K562 (cell line): ENCODE measurements at regions not wholly inside any gene's neighbourhood (a gene's known extent, or its start where the extent isn't known, plus 50 kb on each side); places are given as distances from the start of the nearest gene placed in this dataset.

Source experiments
- ATAC-seq: fragments of 200-7000 bp; cut with Tn5 transposase; 3 replicates; pipeline ENCODE4 v1.9.1; 2020; ENCODE audit warnings: moderate library complexity
- BruUV-seq: library from RNA; stranded (reverse); fragments of 400-500 nt; replicated peaks from 2 replicates; lab custom pipeline; 2021; lab: Mats Ljungman, UMichigan
- CTCF ChIA-PET: fragments of 300-600 bp; formaldehyde crosslinking; extraction: SDS; loops from one replicate; lab custom pipeline; 2021; ENCODE audit warnings: low intra/inter-chr PET ratio; lab: Yijun Ruan, JAX
- POLR2A ChIA-PET: fragments of 300-600, 350-650 bp; sonication (Branson Sonifier 250); formaldehyde crosslinking; extraction: SDS; loops from one replicate; lab custom pipeline; 2021; ENCODE audit warnings: antibody characterized with exemption, inconsistent platforms; lab: Yijun Ruan, JAX
- DNase-seq, 4 experiments: peaks; one replicate each; pipeline versions ENCODE4 v3.0.0 to v3.0.0-alpha.2; 2011 to 2018; ENCODE audit warnings: low spot score in 3 of 4, mixed read lengths in 3 of 4; ENCODE audit errors: extremely low read depth in 1 of 4
- FAIRE-seq: peaks from 2 replicates; lab custom pipeline; 2011; peaks lifted over from hg19 to GRCh38; lab: Jason Lieb, UNC
- H2AFZ ChIP-seq: 2 replicates; pipeline ENCODE4 v1.6.0; 2011; ENCODE audit warnings: low read depth, low read length, control low read depth, inconsistent platforms
- H3K27ac ChIP-seq: fragments of 200-600 bp; 3 replicates; pipeline ENCODE4 v1.8.0; 2011; ENCODE audit warnings: low read depth, mild to moderate bottlenecking, control low read depth, inconsistent platforms, low read length, moderate library complexity, mixed read lengths; ENCODE audit errors: extremely low read depth
- H3K27me3 ChIP-seq, 2 experiments: fragments of 300-600 bp in 1 of 2; 2 replicates in 1 of 2; 3 replicates in 1 of 2; pipeline versions ENCODE4 v1.6.0 to v1.8.0; 2011; ENCODE audit warnings: inconsistent platforms in 2 of 2, low read length in 2 of 2, mild to moderate bottlenecking in 1 of 2, mixed read lengths in 1 of 2, moderate library complexity in 1 of 2; ENCODE audit not compliant: control insufficient read depth in 2 of 2, insufficient read depth in 2 of 2
- H3K36me3 ChIP-seq: fragments of 300-600 bp; 3 replicates; pipeline ENCODE4 v1.8.0; 2011; ENCODE audit warnings: mild to moderate bottlenecking, low read length, inconsistent platforms; ENCODE audit not compliant: control insufficient read depth, insufficient read depth
- H3K4me1 ChIP-seq, 2 experiments: fragments of 200-600 bp in 1 of 2; replicated peaks in 1 of 2; 2 replicates in 1 of 2; 3 replicates in 1 of 2; pipeline versions ENCODE4 v1.5.1 to v1.8.0; 2011; ENCODE audit warnings: inconsistent platforms in 2 of 2, low read length in 2 of 2, mild to moderate bottlenecking in 1 of 2, mixed read lengths in 1 of 2, moderate library complexity in 1 of 2; ENCODE audit not compliant: control insufficient read depth in 2 of 2, insufficient read depth in 2 of 2
- H3K4me2 ChIP-seq: 2 replicates; pipeline ENCODE4 v1.6.1; 2011; ENCODE audit warnings: low read length, control low read depth, inconsistent platforms, mixed read lengths; ENCODE audit not compliant: insufficient read depth
- H3K4me3 ChIP-seq: fragments of 200-600 bp; sonication (generic), shearing (Covaris generic); 2 replicates; pipeline ENCODE4 v1.5.1; 2016; ENCODE audit warnings: control low read depth, inconsistent platforms
- H3K79me2 ChIP-seq: fragments of 200-600 bp; 3 replicates; pipeline ENCODE4 v1.8.0; 2011; ENCODE audit warnings: low read length, inconsistent platforms; ENCODE audit not compliant: control insufficient read depth, insufficient read depth
- H3K9ac ChIP-seq, 2 experiments: 2 replicates each; pipeline versions ENCODE4 v1.6.0 to v1.6.1; 2011; ENCODE audit warnings: low read depth in 2 of 2, low read length in 2 of 2, control low read depth in 1 of 2, inconsistent platforms in 1 of 2, mild to moderate bottlenecking in 1 of 2, mixed read lengths in 1 of 2; ENCODE audit not compliant: insufficient read depth in 1 of 2
- H3K9me1 ChIP-seq: one replicate; pipeline ENCODE4 v1.6.0; 2011; ENCODE audit warnings: inconsistent platforms, mild to moderate bottlenecking, low read length, moderate library complexity; ENCODE audit not compliant: control insufficient read depth, insufficient read depth
- H3K9me3 ChIP-seq: replicated peaks from 2 replicates; pipeline ENCODE4 v1.5.1; 2011; ENCODE audit warnings: low read depth, low read length, inconsistent platforms; ENCODE audit not compliant: control insufficient read depth, insufficient read depth
- H4K20me1 ChIP-seq: replicated peaks from 2 replicates; pipeline ENCODE4 v1.6.1; 2011; ENCODE audit warnings: low read length, inconsistent platforms, mixed read lengths; ENCODE audit not compliant: control insufficient read depth, insufficient read depth
- BHLHE40 ChIP-seq: IDR thresholded peaks from 2 replicates; pipeline ENCODE4 v1.6.1; 2011; ENCODE audit warnings: low read length, improper control_type of control experiment
- CBX2 ChIP-seq: fragments of 200-600 bp; sonication (generic); IDR thresholded peaks from one replicate; pipeline ENCODE4 v1.6.1; 2012; ENCODE audit warnings: mild to moderate bottlenecking, low read length, inconsistent platforms; ENCODE audit not compliant: insufficient read depth, poor library complexity, severe bottlenecking
- CBX8 ChIP-seq: fragments of 200-600 bp; sonication (generic); IDR thresholded peaks from 2 replicates; pipeline ENCODE4 v1.6.1; 2012; ENCODE audit warnings: borderline replicate concordance, mixed run types, low read depth, mild to moderate bottlenecking, moderate library complexity, mixed read lengths, low read length, control low read depth, inconsistent platforms; ENCODE audit not compliant: poor library complexity, severe bottlenecking; ENCODE audit errors: extremely low read depth
- CREM ChIP-seq: IDR thresholded peaks from 2 replicates; pipeline ENCODE4 v1.6.1; 2014; ENCODE audit warnings: antibody characterized with exemption, low read depth
- FOS ChIP-seq: IDR thresholded peaks from 3 replicates; pipeline ENCODE4 v1.6.1; 2011; ENCODE audit not compliant: insufficient read length; ENCODE audit errors: extremely low read depth
- HDAC6 ChIP-seq: IDR thresholded peaks from 2 replicates; pipeline ENCODE4 v1.6.1; 2012; ENCODE audit warnings: low read depth, mild to moderate bottlenecking, control low read depth, inconsistent platforms, low read length, moderate library complexity
- NFE2 ChIP-seq: IDR thresholded peaks from 2 replicates; pipeline ENCODE4 v1.6.1; 2014; ENCODE audit warnings: antibody characterized with exemption, low read depth
- NUFIP1 ChIP-seq: fragments of 450-650 bp; IDR thresholded peaks from 2 replicates; pipeline ENCODE4 v1.6.1; 2018; ENCODE audit not compliant: partially characterized antibody
- RBFOX2 ChIP-seq: fragments of 200-400 bp; formaldehyde crosslinking; IDR thresholded peaks from 2 replicates; pipeline ENCODE4 v1.6.1; 2017; ENCODE audit warnings: low read depth, mild to moderate bottlenecking, low read length, moderate library complexity
- RBM14 ChIP-seq: fragments of 200-400 bp; formaldehyde crosslinking; IDR thresholded peaks from 2 replicates; pipeline ENCODE4 v1.6.1; 2018; ENCODE audit warnings: low read depth, mild to moderate bottlenecking, low read length, moderate library complexity, borderline replicate concordance; ENCODE audit not compliant: insufficient read depth
- RBM15 ChIP-seq: fragments of 200-400 bp; formaldehyde crosslinking; IDR thresholded peaks from 2 replicates; pipeline ENCODE4 v1.6.1; 2018; ENCODE audit warnings: mild to moderate bottlenecking, low read length, moderate library complexity; ENCODE audit not compliant: insufficient read depth
- THRB ChIP-seq: fragments of 450-650 bp; formaldehyde crosslinking; conservative IDR thresholded peaks from 2 replicates; pipeline ENCODE4 v1.4.0; 2022; ENCODE audit warnings: mild to moderate bottlenecking, missing genetic modification characterization
- ZBTB12 ChIP-seq: fragments of 250-450 bp; sonication (Bioruptor Pico); IDR thresholded peaks from 2 replicates; pipeline ENCODE4 v1.4.0; 2020
- ZBTB26 ChIP-seq: fragments of 450-650 bp; formaldehyde crosslinking; IDR thresholded peaks from 2 replicates; pipeline ENCODE4 v1.4.0; 2022; ENCODE audit warnings: missing genetic modification characterization
- ZNF592 ChIP-seq: fragments of 450-650 bp; IDR thresholded peaks from 2 replicates; pipeline ENCODE4 v1.6.1; 2017; ENCODE audit warnings: antibody characterized with exemption, mild to moderate bottlenecking
- ZNF644 ChIP-seq: fragments of 200-800 bp; sonication (Bioruptor generic); IDR thresholded peaks from 2 replicates; pipeline ENCODE4 v1.6.1; 2016; ENCODE audit warnings: low read depth, missing genetic modification characterization, missing compliant biosample characterization
- WGBS: fragments of 100-300 bp; shearing (Covaris generic); methylation state at CpG from one replicate; pipeline ENCODE4 v1.1.6; 2016; ENCODE audit warnings: low coverage, mixed read lengths; ENCODE audit not compliant: insufficient coverage; ENCODE audit errors: missing lambda C conversion rate; 5-methylcytosine and 5-hydroxymethylcytosine counted together
- in situ Hi-C: fragments of 300-500 bp; cut with MboI; formaldehyde crosslinking; loops from 4 replicates; pipeline ENCODE4 v1.15.0; 2018; ENCODE audit warnings: inconsistent platforms, mixed read lengths
- intact Hi-C: fragments of 100-400 bp; cut with micrococcal nuclease; formaldehyde crosslinking; loops from 2 replicates; pipeline ENCODE4 v1.14.2; 2022

GRCh38 chr10:78330884-78331283 lies 297.2 kb downstream of the RPS24 start:
- POLR2A ChIA-PET: no interaction called here
- Histone ChIP-seq H3K27ac (no peak overlapping the region), H4K20me1 (no peaks in the 10 kb centered on the region), H3K9me3 (no peaks in the 10 kb centered on the region), H3K9ac (no peak overlapping the region), H3K79me2 (no peaks in the 10 kb centered on the region), H3K27me3 (peaks cover 0 to 12% of the 10 kb centered on the region in 2 experiments; a peak in 1 of 5 replicates), H3K4me3 (no peak overlapping the region), H3K9me1 (no peaks in the 10 kb centered on the region), H2AFZ (no peak overlapping the region), H3K4me1 (no peaks in the 10 kb centered on the region), H3K4me2 (no peak overlapping the region), H3K36me3 (no peaks in the 10 kb centered on the region)
- BruUV-seq: no TSS peak
- ATAC-seq (no peak), DNase-seq (no peak), FAIRE-seq (no peak)
- 0% methylated on average over 4 of the region's 4 CpGs for WGBS
- TF ChIP-seq ZBTB26 (CRISPR knock-in tag): no peak
- TF ChIP-seq CBX8: no peak
- TF ChIP-seq FOS: no peak
- TF ChIP-seq NFE2: no peak
- TF ChIP-seq RBM14: no peak
- TF ChIP-seq ZBTB12: no peak
- no peak for TF ChIP-seq BHLHE40
- TF ChIP-seq NUFIP1: no peak
- no peak for TF ChIP-seq CREM
- TF ChIP-seq THRB (CRISPR knock-in tag): no peak
- TF ChIP-seq RBFOX2: no peak
- TF ChIP-seq CBX2: no peak
- TF ChIP-seq ZNF644: no peak
- TF ChIP-seq HDAC6: no peak
- TF ChIP-seq ZNF592: no peak
- no peak for TF ChIP-seq RBM15
- intact Hi-C loops (no loop called here), in situ Hi-C loops (no loop called here)
- CTCF ChIA-PET: no interaction called here
